AG09319 (cell line): ENCODE measurements at regions not wholly inside any gene's neighbourhood (a gene's known extent, or its start where the extent isn't known, plus 50 kb on each side); places are given as distances from the start of the nearest gene placed in this dataset.

ENCODE experiments used
- DNase-seq: peaks from one replicate; pipeline ENCODE4 v3.0.0-alpha.2; 2010; ENCODE audit warnings: low read depth; ENCODE audit errors: extremely low read depth
- TF ChIP-seq, protein P1 (sequence below): IDR thresholded peaks from 2 replicates; pipeline ENCODE4 v1.5.1; 2011; ENCODE audit warnings: low read depth, mild to moderate bottlenecking, inconsistent platforms, low read length, moderate library complexity

DNA sequence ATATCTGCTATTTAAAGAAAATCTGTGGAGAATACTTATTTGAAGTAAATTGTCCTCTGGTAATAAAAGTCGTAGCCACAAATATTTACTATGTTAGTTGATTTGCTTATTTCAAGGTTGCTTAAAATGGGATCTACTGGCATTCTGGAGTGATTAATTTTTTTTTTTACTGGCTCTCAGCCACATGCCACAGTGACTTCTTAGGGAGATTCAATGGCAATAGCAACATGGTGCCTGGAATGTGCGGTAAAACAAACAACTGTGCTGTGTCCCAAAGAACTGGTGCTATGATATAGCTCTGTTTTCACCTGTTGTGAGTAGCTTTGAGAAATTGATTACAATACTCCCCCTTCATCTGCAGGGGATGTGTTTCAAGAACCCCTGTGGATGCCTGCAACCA lies 324.3 kb downstream of the GPAT3 start:
- DNase-seq, result no peak
- TF ChIP-seq, protein P1, sequence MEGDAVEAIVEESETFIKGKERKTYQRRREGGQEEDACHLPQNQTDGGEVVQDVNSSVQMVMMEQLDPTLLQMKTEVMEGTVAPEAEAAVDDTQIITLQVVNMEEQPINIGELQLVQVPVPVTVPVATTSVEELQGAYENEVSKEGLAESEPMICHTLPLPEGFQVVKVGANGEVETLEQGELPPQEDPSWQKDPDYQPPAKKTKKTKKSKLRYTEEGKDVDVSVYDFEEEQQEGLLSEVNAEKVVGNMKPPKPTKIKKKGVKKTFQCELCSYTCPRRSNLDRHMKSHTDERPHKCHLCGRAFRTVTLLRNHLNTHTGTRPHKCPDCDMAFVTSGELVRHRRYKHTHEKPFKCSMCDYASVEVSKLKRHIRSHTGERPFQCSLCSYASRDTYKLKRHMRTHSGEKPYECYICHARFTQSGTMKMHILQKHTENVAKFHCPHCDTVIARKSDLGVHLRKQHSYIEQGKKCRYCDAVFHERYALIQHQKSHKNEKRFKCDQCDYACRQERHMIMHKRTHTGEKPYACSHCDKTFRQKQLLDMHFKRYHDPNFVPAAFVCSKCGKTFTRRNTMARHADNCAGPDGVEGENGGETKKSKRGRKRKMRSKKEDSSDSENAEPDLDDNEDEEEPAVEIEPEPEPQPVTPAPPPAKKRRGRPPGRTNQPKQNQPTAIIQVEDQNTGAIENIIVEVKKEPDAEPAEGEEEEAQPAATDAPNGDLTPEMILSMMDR, result no peak

DNA sequence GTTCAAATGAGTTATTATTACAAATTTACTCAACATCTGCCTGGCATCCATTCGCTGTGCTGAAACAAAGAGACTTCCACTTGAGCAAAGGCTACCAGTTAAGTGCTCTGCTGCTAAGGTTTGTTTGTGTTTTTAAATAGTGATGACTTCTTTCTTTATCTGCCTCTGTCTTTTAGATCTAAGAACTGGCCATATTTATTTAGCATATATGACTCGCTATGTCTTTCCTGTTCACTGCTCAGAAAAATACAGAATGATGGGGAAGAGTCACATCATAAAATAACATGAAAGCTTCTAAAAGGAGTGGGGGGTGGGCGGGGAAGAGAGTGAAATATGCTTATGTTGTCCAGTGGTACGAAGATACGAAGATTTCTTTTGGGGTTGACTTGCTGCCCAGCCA lies 322.2 kb downstream of the GPAT3 start:
- DNase-seq, result no peak
- TF ChIP-seq, protein P1, result no peak

DNA sequence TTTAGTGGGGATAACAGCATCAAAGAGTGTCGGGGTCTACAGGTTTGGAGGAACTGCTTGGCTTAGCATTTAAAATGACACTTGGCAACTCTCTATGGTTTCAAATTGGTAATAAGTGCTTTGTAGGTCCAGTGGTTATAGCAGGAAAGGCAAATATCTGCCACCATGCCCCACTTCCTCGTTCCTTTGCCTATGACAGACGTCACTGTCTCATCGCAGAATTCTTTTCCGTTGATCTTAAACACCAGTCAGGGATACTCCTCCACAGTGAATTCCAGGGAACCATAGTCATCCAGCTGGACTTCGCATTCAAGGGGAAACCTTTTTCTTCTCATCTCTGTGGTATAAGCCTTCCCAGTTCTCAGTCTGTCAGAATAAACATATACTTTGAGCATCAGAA lies 319.1 kb downstream of the GPAT3 start:
- DNase-seq, result peak; percentile 28
- TF ChIP-seq, protein P1, result no peak

DNA sequence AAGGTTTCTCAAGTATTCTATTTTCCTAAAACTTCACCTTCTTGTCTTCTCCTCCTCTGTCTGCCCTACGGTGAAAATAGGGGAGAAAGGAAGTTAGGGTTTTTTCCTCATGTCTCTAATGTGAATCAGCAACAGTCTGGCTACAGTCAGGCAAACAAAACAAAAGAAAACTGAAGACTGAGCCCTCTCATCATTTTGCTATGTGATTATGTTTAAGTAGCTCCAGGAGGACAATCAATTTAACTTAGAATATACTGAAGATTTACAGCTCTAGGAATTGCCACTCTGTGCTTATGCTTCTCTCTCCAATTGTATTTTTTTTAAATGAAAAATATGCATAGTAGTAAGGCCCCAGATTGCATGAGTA lies 316.2 kb downstream of the GPAT3 start:
- TF ChIP-seq, protein P1, result no peak
- no peak for DNase-seq

DNA sequence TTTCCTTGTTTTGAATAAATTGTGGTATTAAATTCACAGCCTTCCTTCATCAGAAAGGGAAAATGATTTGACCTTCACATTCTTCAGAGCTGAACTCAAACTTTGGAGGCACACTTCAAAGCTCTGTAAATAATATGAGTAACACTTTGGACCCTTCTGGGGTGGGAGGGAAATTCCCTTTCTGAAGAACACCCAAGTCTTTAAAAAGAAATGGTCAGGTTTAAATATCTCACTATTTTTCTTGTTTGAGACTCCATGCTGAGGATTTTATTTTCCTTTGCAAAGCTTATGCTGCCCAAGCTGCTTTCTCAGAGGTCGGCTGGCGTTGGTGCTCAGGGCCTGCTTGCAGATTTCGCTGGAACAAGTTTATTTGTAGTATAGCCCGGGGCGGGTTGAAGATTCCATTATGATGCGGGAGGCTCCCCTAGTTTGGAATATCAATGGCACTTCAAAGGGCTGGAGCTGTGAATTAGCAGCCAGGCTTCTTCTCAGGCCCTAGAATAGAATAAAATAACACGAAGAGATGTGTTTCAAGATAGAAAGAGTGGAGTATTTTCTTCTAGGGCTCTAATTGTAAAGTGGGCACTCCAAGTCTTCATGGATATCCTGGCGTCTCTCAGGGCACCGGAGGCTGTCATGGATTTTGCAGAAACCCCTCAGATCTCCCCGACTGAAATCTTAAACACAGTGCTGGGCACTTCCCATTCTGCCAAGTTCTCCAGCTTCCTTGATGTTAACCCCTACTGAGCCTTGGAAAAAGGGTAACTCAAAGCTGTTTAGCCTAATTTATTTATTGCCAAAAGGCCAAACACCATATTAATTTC lies 315.6 kb downstream of the GPAT3 start:
- TF ChIP-seq, protein P1, result no peak
- no peak for DNase-seq

DNA sequence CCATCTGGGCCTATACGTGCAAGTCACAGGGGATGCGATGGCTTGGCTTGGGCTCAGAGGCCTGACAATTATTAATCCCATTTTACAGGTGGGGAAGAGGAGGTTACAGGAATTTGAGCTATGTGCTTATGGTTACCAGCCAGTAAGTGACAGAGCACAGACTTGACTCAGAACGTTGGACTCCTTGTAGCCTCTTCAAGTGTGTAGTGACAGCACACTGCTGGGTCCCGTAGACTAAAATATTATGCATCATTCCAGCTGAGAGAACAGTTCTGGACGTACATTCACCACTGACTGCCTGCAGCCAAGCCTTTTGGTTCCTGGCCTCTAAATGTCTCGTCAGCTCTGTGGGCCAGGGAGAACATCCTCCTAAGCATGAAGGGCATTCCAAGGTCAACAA lies 314.5 kb downstream of the GPAT3 start:
- TF ChIP-seq, protein P1, result no peak

DNA sequence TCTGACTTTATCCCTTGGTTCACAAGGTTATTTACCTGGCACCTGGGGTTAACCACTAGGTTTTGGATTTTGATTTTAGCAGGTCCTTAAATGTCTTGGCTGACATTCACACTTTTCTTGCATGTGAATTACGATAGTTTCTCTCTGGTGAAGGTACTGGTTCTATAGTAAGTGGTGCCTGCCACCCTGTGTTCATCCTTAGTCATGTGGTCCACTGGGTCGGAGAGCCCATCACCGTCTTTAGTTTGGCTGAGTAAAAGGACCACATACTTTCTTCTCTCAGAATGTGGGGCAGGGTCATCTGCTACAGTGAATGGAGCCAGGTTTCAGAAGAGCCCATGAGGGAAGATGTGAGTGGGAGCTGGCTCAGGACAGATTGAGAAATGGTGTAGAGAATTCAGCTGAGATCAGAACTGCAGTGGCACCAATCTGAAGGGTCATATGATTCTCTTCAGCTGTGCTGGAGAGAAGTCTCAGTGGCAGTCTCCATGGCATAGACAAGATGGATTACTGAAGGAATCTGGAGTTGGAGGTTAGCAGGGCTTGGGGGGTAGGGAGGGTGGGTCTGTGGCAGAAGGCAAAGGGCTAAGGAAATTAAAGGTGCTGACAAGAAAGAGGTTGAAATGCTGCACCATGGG lies 310.4 kb downstream of the GPAT3 start:
- no peak for DNase-seq
- TF ChIP-seq, protein P1, result no peak

More for the DNA sequence above, 314.5 kb downstream of the GPAT3 start:
- DNase-seq, result no peak
